ENCODE measurements at regions not wholly inside any gene's neighbourhood (a gene's known extent, or its start where the extent isn't known, plus 50 kb on each side); places are given as distances from the start of the nearest gene placed in this dataset.
"Not testable (repeated sequence)": the region's sequence is repeated elsewhere in the genome, so short reads cannot be mapped to it uniquely, and the experiment has no call there.

DNA sequence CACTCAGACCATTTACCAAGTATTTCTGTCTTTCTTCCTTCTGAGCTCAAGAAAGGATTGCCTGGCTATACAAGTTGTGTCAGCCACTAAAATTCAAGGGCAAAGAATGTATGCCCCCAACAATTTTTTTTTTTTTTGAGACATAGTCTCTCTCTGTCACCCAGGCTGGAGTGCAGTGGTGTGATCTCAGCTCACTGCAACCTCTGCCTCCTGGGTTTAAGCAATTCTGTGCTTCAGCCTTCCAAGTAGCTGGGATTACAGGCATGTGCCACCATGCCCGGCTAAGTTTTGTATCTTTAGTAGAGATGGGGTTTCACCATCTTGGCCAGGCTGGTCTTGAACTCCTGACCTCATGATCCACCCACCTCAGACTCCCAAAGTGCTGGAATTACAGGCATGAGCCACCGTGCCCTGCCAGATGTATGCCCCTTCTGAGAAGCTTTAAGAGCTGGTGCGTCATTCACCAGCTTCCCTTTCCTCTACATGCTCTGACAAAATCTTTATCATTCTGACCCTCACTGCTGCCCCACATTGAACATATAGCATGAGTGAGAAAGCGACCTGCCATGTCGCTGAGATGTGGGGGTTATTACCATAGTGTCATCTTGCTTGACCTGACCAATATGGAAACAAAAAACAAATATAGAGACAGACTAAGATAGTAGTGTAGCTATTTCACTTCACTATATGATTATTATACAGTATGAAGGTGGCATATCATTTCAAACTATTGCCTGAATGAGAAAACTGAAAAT lies 67.9 kb upstream of the NPAS2 start:
- TF ChIP-seq, protein P1, sequence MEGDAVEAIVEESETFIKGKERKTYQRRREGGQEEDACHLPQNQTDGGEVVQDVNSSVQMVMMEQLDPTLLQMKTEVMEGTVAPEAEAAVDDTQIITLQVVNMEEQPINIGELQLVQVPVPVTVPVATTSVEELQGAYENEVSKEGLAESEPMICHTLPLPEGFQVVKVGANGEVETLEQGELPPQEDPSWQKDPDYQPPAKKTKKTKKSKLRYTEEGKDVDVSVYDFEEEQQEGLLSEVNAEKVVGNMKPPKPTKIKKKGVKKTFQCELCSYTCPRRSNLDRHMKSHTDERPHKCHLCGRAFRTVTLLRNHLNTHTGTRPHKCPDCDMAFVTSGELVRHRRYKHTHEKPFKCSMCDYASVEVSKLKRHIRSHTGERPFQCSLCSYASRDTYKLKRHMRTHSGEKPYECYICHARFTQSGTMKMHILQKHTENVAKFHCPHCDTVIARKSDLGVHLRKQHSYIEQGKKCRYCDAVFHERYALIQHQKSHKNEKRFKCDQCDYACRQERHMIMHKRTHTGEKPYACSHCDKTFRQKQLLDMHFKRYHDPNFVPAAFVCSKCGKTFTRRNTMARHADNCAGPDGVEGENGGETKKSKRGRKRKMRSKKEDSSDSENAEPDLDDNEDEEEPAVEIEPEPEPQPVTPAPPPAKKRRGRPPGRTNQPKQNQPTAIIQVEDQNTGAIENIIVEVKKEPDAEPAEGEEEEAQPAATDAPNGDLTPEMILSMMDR (IDR thresholded peaks at IDR 0.05) = not testable (repeated sequence)
- not testable (repeated sequence) for TF ChIP-seq POLR2A (IDR thresholded peaks at IDR 0.05)

All from suprapubic skin (tissue), 3 donors.